ENCODE measurements at regions not wholly inside any gene's neighbourhood (a gene's known extent, or its start where the extent isn't known, plus 50 kb on each side); places are given as distances from the start of the nearest gene placed in this dataset.

- TF ChIP-seq POLR2A (IDR thresholded peaks at IDR 0.05; ENCODE audit: low read depth, low read length) (no peak), POLR2AphosphoS5 (IDR thresholded peaks at IDR 0.05; ENCODE audit: low read depth, low read length) (no peak), TAF1 (IDR thresholded peaks at IDR 0.05; ENCODE audit: borderline replicate concordance, low read depth, low read length) (no peak)
Observed at GRCh38 chr17:6212766-6213165, 142.6 kb downstream of the WSCD1 start.
